HG02870 (cell line): ENCODE measurements at regions not wholly inside any gene's neighbourhood (a gene's known extent, or its start where the extent isn't known, plus 50 kb on each side); places are given as distances from the start of the nearest gene placed in this dataset.

Experiments
- ATAC-seq: cut with Tn5 transposase; IDR thresholded peaks from one replicate; pipeline ENCODE4 v1.9.1; 2021; ENCODE audit warnings: mild to moderate bottlenecking, moderate library complexity; ENCODE audit not compliant: unreplicated experiment

GRCh38 chr5:97907646-97908400, 724.8 kb upstream of the RIOK2 start:
- ATAC-seq, result no peak

GRCh38 chr5:97909541-97909940, 726.5 kb upstream of the RIOK2 start:
- no peak for ATAC-seq

GRCh38 chr5:97914483-97914882, 731.4 kb upstream of the RIOK2 start:
- no peak for ATAC-seq

GRCh38 chr5:97915106-97915505, 732.1 kb upstream of the RIOK2 start:
- no peak for ATAC-seq

GRCh38 chr5:97918057-97918456, 735.0 kb upstream of the RIOK2 start:
- no peak for ATAC-seq

GRCh38 chr5:97918620-97919019, 735.6 kb upstream of the RIOK2 start:
- no peak for ATAC-seq

- no peak for ATAC-seq
These were observed 736.7 kb upstream of the RIOK2 start for GRCh38 chr5:97919719-97920118.

GRCh38 chr5:97922776-97923175, 739.7 kb upstream of the RIOK2 start:
- ATAC-seq, result no peak

- ATAC-seq, result no peak
These were observed 740.4 kb upstream of the RIOK2 start for GRCh38 chr5:97923496-97923895.

- ATAC-seq, result no peak
These were observed 741.0 kb upstream of the RIOK2 start for GRCh38 chr5:97923997-97924396.

GRCh38 chr5:97929383-97929782, 746.3 kb upstream of the RIOK2 start:
- ATAC-seq, result no peak

GRCh38 chr5:97931829-97932228, 748.8 kb upstream of the RIOK2 start:
- no peak for ATAC-seq

- ATAC-seq, result no peak
These were observed 753.2 kb upstream of the RIOK2 start for GRCh38 chr5:97936231-97936630.

- ATAC-seq, result no peak
These were observed 754.8 kb upstream of the RIOK2 start for GRCh38 chr5:97937846-97938245.

GRCh38 chr5:97943036-97943435, 760.0 kb upstream of the RIOK2 start:
- no peak for ATAC-seq

- no peak for ATAC-seq
These were observed 768.1 kb upstream of the RIOK2 start for GRCh38 chr5:97951139-97951538.

GRCh38 chr5:97955450-97955849, 772.4 kb upstream of the RIOK2 start:
- no peak for ATAC-seq

GRCh38 chr5:97967292-97967691, 784.2 kb upstream of the RIOK2 start:
- no peak for ATAC-seq

GRCh38 chr5:97968346-97968745, 785.3 kb upstream of the RIOK2 start:
- ATAC-seq, result no peak

- ATAC-seq, result no peak
These were observed 793.7 kb upstream of the RGMB start for GRCh38 chr5:97979740-97980139.

- no peak for ATAC-seq
These were observed 793.2 kb upstream of the RGMB start for GRCh38 chr5:97980291-97980690.

GRCh38 chr5:97986069-97986468, 787.4 kb upstream of the RGMB start:
- no peak for ATAC-seq

- no peak for ATAC-seq
These were observed 782.2 kb upstream of the RGMB start for GRCh38 chr5:97991236-97991635.
